ENCODE measurements at regions not wholly inside any gene's neighbourhood (a gene's known extent, or its start where the extent isn't known, plus 50 kb on each side); places are given as distances from the start of the nearest gene placed in this dataset.

GRCh38 chr3:94529816-94530215 lies 467.0 kb downstream of the NSUN3 start (continued):
- TF ChIP-seq PBX3 (CRISPR knock-in tag; IDR thresholded peaks at IDR 0.05) (no peak), MYNN (tag by site-specific recombination; IDR thresholded peaks at IDR 0.05; ENCODE audit: borderline replicate concordance) (no peak), ZNF394 (tag by site-specific recombination; IDR thresholded peaks at IDR 0.05; ENCODE audit: borderline replicate concordance) (no peak)

- ChIA-PET POLR2A (no interaction called here), CTCF (no interaction called here)
- no peak for TF ChIP-seq RBAK (tag by site-specific recombination; IDR thresholded peaks at IDR 0.05)
- no peak for TF ChIP-seq MZF1 (tag by site-specific recombination; IDR thresholded peaks at IDR 0.05; ENCODE audit: borderline replicate concordance)
- TF ChIP-seq ZNF335 (tag by site-specific recombination; conservative IDR thresholded peaks at IDR 0.05), result no peak
- no peak for TF ChIP-seq ZNF221 (tag by site-specific recombination; IDR thresholded peaks at IDR 0.05; ENCODE audit: borderline replicate concordance)
- no peak for TF ChIP-seq ZNF449 (tag by site-specific recombination; IDR thresholded peaks at IDR 0.05)
- no peak for TF ChIP-seq ZBTB26 (tag by site-specific recombination; optimal IDR thresholded peaks at IDR 0.05)
- Histone ChIP-seq H3K36me3 (ENCODE audit: control insufficient read depth in 2 of 2, insufficient read depth in 1 of 2, low read length in 2 of 2) (no peaks in the 10 kb centered on the region), H3K4me3 (ENCODE audit: low read depth, low read length) (no peak overlapping the region), H3K4me1 (ENCODE audit: control insufficient read depth, insufficient read depth, low read length) (no peaks in the 10 kb centered on the region), H3K27ac (ENCODE audit: extremely low read depth, low read depth, low read length) (no peak overlapping the region), H3K9me3 (ENCODE audit: control insufficient read depth, insufficient read depth, low read depth, low read length) (no peaks in the 10 kb centered on the region)
Observed at GRCh38 chr3:94532951-94533350, 470.1 kb downstream of the NSUN3 start.

- no peak for TF ChIP-seq ZNF239 (tag by site-specific recombination; IDR thresholded peaks at IDR 0.05)
- TF ChIP-seq HOXA7 (CRISPR knock-in tag; IDR thresholded peaks at IDR 0.05; ENCODE audit: borderline replicate concordance), result no peak
- no peak for TF ChIP-seq ZNF561 (tag by site-specific recombination; IDR thresholded peaks at IDR 0.05; ENCODE audit: borderline replicate concordance)
- no peak for TF ChIP-seq ZNF112 (tag by site-specific recombination; IDR thresholded peaks at IDR 0.05)
- TF ChIP-seq ZNF777 (tag by site-specific recombination; IDR thresholded peaks at IDR 0.05; ENCODE audit: borderline replicate concordance), result no peak
- no peak for TF ChIP-seq ZNF133 (tag by site-specific recombination; IDR thresholded peaks at IDR 0.05)
- no peak for TF ChIP-seq ZNF398 (tag by site-specific recombination; IDR thresholded peaks at IDR 0.05)
- no peak for TF ChIP-seq BCL6B (tag by site-specific recombination; IDR thresholded peaks at IDR 0.05)
- TF ChIP-seq ZSCAN23 (tag by site-specific recombination; IDR thresholded peaks at IDR 0.05), result no peak
- no peak for TF ChIP-seq ZNF560 (tag by site-specific recombination; IDR thresholded peaks at IDR 0.05; ENCODE audit: borderline replicate concordance)
- no peak for TF ChIP-seq SP7 (tag by site-specific recombination; IDR thresholded peaks at IDR 0.05)
- no peak for TF ChIP-seq ZNF747 (tag by site-specific recombination; IDR thresholded peaks at IDR 0.05)
- H3K4me1 ChIP-seq (ENCODE audit: control insufficient read depth, insufficient read depth, low read length), result no peaks in the 10 kb centered on the region
Observed at GRCh38 chr3:94539937-94540336, 477.1 kb downstream of the NSUN3 start.

More at GRCh38 chr3:94539937-94540336, 477.1 kb downstream of the NSUN3 start:
- CTCF ChIA-PET, result interaction anchor here (0.6 kb wide), 1 partner anchor 179 kb away, joined by 4 read pairs; no protein-coding TSS in a partner anchor
- H3K36me3 ChIP-seq (ENCODE audit: control insufficient read depth in 2 of 2, insufficient read depth in 1 of 2, low read length in 2 of 2), result no peaks in the 10 kb centered on the region
- POLR2A ChIA-PET, result no interaction called here
- no peak overlapping the region for H3K4me3 ChIP-seq (ENCODE audit: low read depth, low read length)
- H3K27ac ChIP-seq (ENCODE audit: extremely low read depth, low read depth, low read length), result no peak overlapping the region
- no peaks in the 10 kb centered on the region for H3K9me3 ChIP-seq (ENCODE audit: control insufficient read depth, insufficient read depth, low read depth, low read length)

Data from HEK293 (cell line).